ENCODE measurements at regions not wholly inside any gene's neighbourhood (a gene's known extent, or its start where the extent isn't known, plus 50 kb on each side); places are given as distances from the start of the nearest gene placed in this dataset.

DNA sequence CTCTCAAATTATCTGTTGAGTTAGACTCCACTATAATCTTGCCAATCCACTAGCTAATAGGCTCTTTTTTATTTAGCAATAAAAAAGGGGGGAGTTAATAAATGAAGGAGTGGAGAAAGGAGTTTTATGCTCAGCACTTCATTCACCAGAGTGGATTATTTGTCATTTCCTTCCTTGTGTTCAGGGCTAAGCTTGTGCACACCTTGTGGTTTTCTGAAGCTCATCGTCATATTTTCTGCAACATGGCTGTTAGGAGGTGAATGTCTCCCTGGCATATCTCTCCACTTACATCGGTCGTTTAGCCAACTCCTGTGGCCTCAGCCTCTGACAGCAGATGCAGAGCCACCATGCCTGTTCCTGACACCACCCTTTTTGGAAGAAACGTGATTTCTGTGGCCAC lies 83.9 kb upstream of the MTNR1B start (continued):
- TF ChIP-seq CTCF (IDR thresholded peaks at IDR 0.05; ENCODE audit: low read depth, low read length, missing input control) = no peak

DNA sequence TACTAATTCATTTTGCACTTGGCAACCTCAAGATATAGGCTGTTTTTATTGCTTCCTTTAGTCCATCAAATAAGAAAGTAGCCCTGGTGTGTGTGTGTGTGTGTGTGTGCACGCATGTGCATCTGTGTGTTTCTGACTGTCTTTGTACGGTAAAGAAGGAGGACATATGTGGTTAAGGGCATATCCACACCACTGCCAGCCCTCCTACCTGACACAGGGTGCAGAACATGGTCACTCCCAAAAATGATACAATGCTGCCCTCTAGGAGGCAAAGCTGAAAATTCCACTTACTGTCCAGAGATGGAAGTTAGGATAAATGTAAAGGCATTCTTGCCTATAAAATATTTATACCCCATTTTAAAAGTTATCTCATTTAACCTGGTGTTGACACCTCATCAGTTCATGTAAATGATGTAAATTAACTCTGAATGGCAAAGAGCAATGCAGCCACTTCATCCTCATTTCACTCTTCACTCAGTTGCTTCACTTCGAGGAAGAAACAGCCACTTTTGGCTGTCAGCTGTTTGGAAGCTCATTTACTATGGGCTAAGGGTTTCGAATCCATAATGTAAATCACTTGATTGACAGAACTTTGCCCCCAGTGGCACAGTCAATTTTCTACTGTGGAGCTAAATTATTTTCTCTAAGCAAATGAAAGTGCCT lies 83.1 kb upstream of the MTNR1B start:
- H3K4me1 ChIP-seq (ENCODE audit: control insufficient read depth in 4 of 4, insufficient read depth in 4 of 4, low read length in 3 of 4) = no peaks in the 10 kb centered on the region
- WGBS = 17% methylated on average over 4 of the region's 4 CpGs
- no peaks in the 10 kb centered on the region for H3K36me3 ChIP-seq (ENCODE audit: control insufficient read depth in 4 of 4, insufficient read depth in 3 of 4, low read depth in 1 of 4, low read length in 3 of 4)
- no peak overlapping the region for H3K4me3 ChIP-seq (ENCODE audit: low read depth in 1 of 3, low read length in 3 of 3)
- H3K9ac ChIP-seq (ENCODE audit: low read depth in 1 of 2, low read length in 2 of 2) = no peak overlapping the region
- no peaks in the 10 kb centered on the region for H3K27me3 ChIP-seq (ENCODE audit: control insufficient read depth in 4 of 4, insufficient read depth in 4 of 4, low read length in 3 of 4)
- H3K27ac ChIP-seq (ENCODE audit: low read depth in 1 of 2, low read length in 2 of 2) = no peak overlapping the region
- peak; percentile 72 for TF ChIP-seq CTCF (IDR thresholded peaks at IDR 0.05; ENCODE audit: low read depth, low read length, missing input control)
- TF ChIP-seq RXRA (IDR thresholded peaks at IDR 0.05) = no peak
- TF ChIP-seq, protein P1, sequence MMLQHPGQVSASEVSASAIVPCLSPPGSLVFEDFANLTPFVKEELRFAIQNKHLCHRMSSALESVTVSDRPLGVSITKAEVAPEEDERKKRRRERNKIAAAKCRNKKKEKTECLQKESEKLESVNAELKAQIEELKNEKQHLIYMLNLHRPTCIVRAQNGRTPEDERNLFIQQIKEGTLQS (IDR thresholded peaks at IDR 0.05) = no peak
- peak; percentile 87 to 90 for TF ChIP-seq RAD21 (IDR thresholded peaks at IDR 0.05)
- H3K9me3 ChIP-seq (ENCODE audit: control insufficient read depth in 4 of 4, low read length in 3 of 4) = no peaks in the 10 kb centered on the region
- peak; percentile 39 for DNase-seq (ENCODE audit: low spot score)

DNA sequence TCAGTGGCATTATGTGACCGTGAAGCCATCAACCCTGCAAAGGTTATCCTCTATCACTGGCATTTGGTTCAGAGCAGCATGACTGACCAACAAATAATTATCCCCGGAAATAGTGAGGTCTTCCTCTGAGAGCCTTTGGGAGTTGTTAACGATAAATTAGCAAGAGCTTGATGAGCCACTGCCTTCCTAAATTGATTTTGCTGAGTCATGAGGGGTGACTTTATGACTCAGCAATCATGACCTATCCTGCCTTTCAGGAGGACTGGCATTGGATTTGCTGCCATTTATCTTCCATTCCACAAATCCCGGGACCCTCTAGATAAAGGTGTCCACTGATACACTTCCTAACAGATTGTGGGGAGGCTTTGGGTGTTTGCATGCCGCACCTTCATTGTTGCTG lies 80.8 kb upstream of the MTNR1B start:
- Histone ChIP-seq H3K4me3 (ENCODE audit: low read depth in 1 of 3, low read length in 3 of 3) (no peak overlapping the region), H3K9ac (ENCODE audit: low read depth in 1 of 2, low read length in 2 of 2) (no peak overlapping the region), H3K27ac (ENCODE audit: low read depth in 1 of 2, low read length in 2 of 2) (no peak overlapping the region), H3K27me3 (ENCODE audit: control insufficient read depth in 4 of 4, insufficient read depth in 4 of 4, low read length in 3 of 4) (no peaks in the 10 kb centered on the region), H3K36me3 (ENCODE audit: control insufficient read depth in 4 of 4, insufficient read depth in 3 of 4, low read depth in 1 of 4, low read length in 3 of 4) (no peaks in the 10 kb centered on the region), H3K9me3 (ENCODE audit: control insufficient read depth in 4 of 4, low read length in 3 of 4) (no peaks in the 10 kb centered on the region), H3K4me1 (ENCODE audit: control insufficient read depth in 4 of 4, insufficient read depth in 4 of 4, low read length in 3 of 4) (no peaks in the 10 kb centered on the region)
- WGBS = 86% methylated on average over 5 of the region's 5 CpGs
- DNase-seq (ENCODE audit: low spot score) = no peak
- TF ChIP-seq SP1 (IDR thresholded peaks at IDR 0.05) = no peak
- no peak for TF ChIP-seq HNF4A (conservative IDR thresholded peaks at IDR 0.05)

DNA sequence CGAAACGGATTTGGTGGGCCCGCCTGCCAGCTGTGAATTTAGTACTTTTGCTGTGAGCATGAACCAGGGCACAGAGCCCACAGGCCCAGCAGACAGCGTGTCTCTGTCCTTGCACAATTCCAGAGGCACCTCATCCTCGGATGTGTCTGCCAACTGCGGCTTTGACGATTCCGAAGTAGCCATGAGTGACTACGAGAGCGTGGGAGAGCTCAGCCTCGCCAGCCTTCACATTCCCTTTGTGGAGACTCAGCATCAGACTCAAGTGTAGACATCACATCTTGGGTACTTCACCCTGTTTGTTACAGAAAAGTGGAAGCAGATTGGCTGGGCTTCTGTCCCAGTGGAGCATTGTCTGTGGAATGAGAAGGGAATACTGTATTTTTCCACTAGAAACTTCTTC lies 78.6 kb upstream of the MTNR1B start:
- Histone ChIP-seq H3K27ac (ENCODE audit: low read depth in 1 of 2, low read length in 2 of 2) (no peak overlapping the region), H3K4me3 (ENCODE audit: low read depth in 1 of 3, low read length in 3 of 3) (no peak overlapping the region), H3K4me1 (ENCODE audit: control insufficient read depth in 4 of 4, insufficient read depth in 4 of 4, low read length in 3 of 4) (peaks cover 0 to 8% (median 2%) of the 10 kb centered on the region in 4 donors), H3K9me3 (ENCODE audit: control insufficient read depth in 4 of 4, low read length in 3 of 4) (no peaks in the 10 kb centered on the region), H3K9ac (ENCODE audit: low read depth in 1 of 2, low read length in 2 of 2) (no peak overlapping the region), H3K27me3 (ENCODE audit: control insufficient read depth in 4 of 4, insufficient read depth in 4 of 4, low read length in 3 of 4) (no peaks in the 10 kb centered on the region), H3K36me3 (ENCODE audit: control insufficient read depth in 4 of 4, insufficient read depth in 3 of 4, low read depth in 1 of 4, low read length in 3 of 4) (no peaks in the 10 kb centered on the region)
- WGBS = 94% methylated on average over 11 of the region's 11 CpGs
- TF ChIP-seq RXRA (IDR thresholded peaks at IDR 0.05) (no peak), FOXA2 (IDR thresholded peaks at IDR 0.05) (no peak), EGR1 (IDR thresholded peaks at IDR 0.05; ENCODE audit: low read depth in 2 of 2) (no peak), HNF4A (conservative IDR thresholded peaks at IDR 0.05) (no peak), JUND (IDR thresholded peaks at IDR 0.05) (no peak), MAX (IDR thresholded peaks at IDR 0.05) (no peak), YY1 (IDR thresholded peaks at IDR 0.05) (no peak)
- TF ChIP-seq, protein P2, sequence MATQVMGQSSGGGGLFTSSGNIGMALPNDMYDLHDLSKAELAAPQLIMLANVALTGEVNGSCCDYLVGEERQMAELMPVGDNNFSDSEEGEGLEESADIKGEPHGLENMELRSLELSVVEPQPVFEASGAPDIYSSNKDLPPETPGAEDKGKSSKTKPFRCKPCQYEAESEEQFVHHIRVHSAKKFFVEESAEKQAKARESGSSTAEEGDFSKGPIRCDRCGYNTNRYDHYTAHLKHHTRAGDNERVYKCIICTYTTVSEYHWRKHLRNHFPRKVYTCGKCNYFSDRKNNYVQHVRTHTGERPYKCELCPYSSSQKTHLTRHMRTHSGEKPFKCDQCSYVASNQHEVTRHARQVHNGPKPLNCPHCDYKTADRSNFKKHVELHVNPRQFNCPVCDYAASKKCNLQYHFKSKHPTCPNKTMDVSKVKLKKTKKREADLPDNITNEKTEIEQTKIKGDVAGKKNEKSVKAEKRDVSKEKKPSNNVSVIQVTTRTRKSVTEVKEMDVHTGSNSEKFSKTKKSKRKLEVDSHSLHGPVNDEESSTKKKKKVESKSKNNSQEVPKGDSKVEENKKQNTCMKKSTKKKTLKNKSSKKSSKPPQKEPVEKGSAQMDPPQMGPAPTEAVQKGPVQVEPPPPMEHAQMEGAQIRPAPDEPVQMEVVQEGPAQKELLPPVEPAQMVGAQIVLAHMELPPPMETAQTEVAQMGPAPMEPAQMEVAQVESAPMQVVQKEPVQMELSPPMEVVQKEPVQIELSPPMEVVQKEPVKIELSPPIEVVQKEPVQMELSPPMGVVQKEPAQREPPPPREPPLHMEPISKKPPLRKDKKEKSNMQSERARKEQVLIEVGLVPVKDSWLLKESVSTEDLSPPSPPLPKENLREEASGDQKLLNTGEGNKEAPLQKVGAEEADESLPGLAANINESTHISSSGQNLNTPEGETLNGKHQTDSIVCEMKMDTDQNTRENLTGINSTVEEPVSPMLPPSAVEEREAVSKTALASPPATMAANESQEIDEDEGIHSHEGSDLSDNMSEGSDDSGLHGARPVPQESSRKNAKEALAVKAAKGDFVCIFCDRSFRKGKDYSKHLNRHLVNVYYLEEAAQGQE (IDR thresholded peaks at IDR 0.05) = no peak
- TF ChIP-seq, protein P1 (IDR thresholded peaks at IDR 0.05) = no peak
- DNase-seq (ENCODE audit: low spot score) = no peak

Data from liver (tissue), 8 donors.